GM19238 (cell line): ENCODE measurements at regions not wholly inside any gene's neighbourhood (a gene's known extent, or its start where the extent isn't known, plus 50 kb on each side); places are given as distances from the start of the nearest gene placed in this dataset.

ENCODE experiments used
- DNase-seq: peaks from one replicate; pipeline ENCODE4 v3.0.0; 2011; ENCODE audit warnings: low spot score; ENCODE audit not compliant: insufficient read length

- DNase-seq = no peak
Observed at GRCh38 chr3:66744986-66745385, 244.2 kb upstream of the LRIG1 start.

- DNase-seq = no peak
Observed at GRCh38 chr3:66747261-66747660, 246.4 kb upstream of the LRIG1 start.

GRCh38 chr3:66747696-66748095 is 246.9 kb upstream of the LRIG1 start:
- DNase-seq = no peak

GRCh38 chr3:66748175-66748876 is 247.5 kb upstream of the LRIG1 start:
- DNase-seq = no peak

GRCh38 chr3:66751842-66752241 is 246.3 kb upstream of the KBTBD8 start:
- no peak for DNase-seq

- DNase-seq = no peak
Observed at GRCh38 chr3:66753670-66754069, 244.4 kb upstream of the KBTBD8 start.

GRCh38 chr3:66754613-66755012 is 243.5 kb upstream of the KBTBD8 start:
- no peak for DNase-seq

- DNase-seq = no peak
Observed at GRCh38 chr3:66755924-66756323, 242.2 kb upstream of the KBTBD8 start.

- no peak for DNase-seq
Observed at GRCh38 chr3:66756468-66757036, 241.6 kb upstream of the KBTBD8 start.

GRCh38 chr3:66761093-66761780 is 236.9 kb upstream of the KBTBD8 start:
- no peak for DNase-seq

GRCh38 chr3:66762916-66763693 is 235.0 kb upstream of the KBTBD8 start:
- DNase-seq = no peak

GRCh38 chr3:66778107-66778506 is 220.0 kb upstream of the KBTBD8 start:
- DNase-seq = no peak

- DNase-seq = no peak
Observed at GRCh38 chr3:66778777-66779176, 219.3 kb upstream of the KBTBD8 start.

GRCh38 chr3:66785191-66785909 is 212.8 kb upstream of the KBTBD8 start:
- DNase-seq = no peak

GRCh38 chr3:66789580-66790237 is 208.4 kb upstream of the KBTBD8 start:
- no peak for DNase-seq

- no peak for DNase-seq
Observed at GRCh38 chr3:66792086-66792485, 206.0 kb upstream of the KBTBD8 start.

GRCh38 chr3:66795365-66795764 is 202.7 kb upstream of the KBTBD8 start:
- DNase-seq = no peak

- no peak for DNase-seq
Observed at GRCh38 chr3:66796343-66796742, 201.8 kb upstream of the KBTBD8 start.

- no peak for DNase-seq
Observed at GRCh38 chr3:66797889-66798560, 200.1 kb upstream of the KBTBD8 start.

GRCh38 chr3:66800941-66801545 is 197.1 kb upstream of the KBTBD8 start:
- DNase-seq = no peak
